NB4 (cell line): ENCODE measurements at regions not wholly inside any gene's neighbourhood (a gene's known extent, or its start where the extent isn't known, plus 50 kb on each side); places are given as distances from the start of the nearest gene placed in this dataset.
"Not testable (repeated sequence)": the region's sequence is repeated elsewhere in the genome, so short reads cannot be mapped to it uniquely, and the experiment has no call there.

ENCODE experiments used
- DNase-seq: peaks from one replicate; pipeline ENCODE4 v3.0.0; 2010; ENCODE audit warnings: low read depth
- H3K4me3 ChIP-seq: one replicate; pipeline ENCODE4 v1.5.1; 2011; ENCODE audit warnings: mild to moderate bottlenecking, low read depth, low read length, moderate library complexity
- CTCF ChIP-seq: IDR thresholded peaks from one replicate; pipeline ENCODE4 v1.5.1; 2012; ENCODE audit warnings: low read depth, low read length
- MAX ChIP-seq: IDR thresholded peaks from 2 replicates; pipeline ENCODE4 v1.6.1; 2011; ENCODE audit warnings: low read depth, low read length
- MYC ChIP-seq: IDR thresholded peaks from 2 replicates; pipeline ENCODE4 v1.6.1; 2011; ENCODE audit warnings: low read depth, low read length
- POLR2A ChIP-seq: IDR thresholded peaks from 2 replicates; pipeline ENCODE4 v1.6.1; 2011; ENCODE audit warnings: mild to moderate bottlenecking; ENCODE audit not compliant: insufficient read length; ENCODE audit errors: extremely low read depth

DNA sequence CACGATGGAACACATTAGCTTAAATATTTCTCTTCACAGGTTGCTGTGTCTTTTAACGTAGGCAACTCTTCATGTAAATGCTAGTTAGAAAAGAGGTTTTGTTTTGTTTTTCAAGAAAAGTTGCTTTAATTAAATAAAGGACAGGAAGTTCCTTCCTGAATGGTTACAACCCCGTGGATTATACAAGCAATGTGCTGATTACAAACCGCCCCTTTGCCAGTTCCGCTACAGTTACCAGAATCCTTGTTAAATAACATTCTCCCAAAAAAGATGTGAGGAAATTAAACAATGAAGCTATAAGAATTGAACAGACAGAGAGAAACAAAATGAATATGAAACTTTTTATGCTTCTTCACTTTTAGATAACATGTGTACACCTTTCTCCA is 75.1 kb downstream of the LYZL2 start:
- DNase-seq = no peak

GRCh38 chr10:30553626-30554439 is 75.7 kb downstream of the LYZL2 start:
- H3K4me3 ChIP-seq = peak overlapping the region; percentile 36
- DNase-seq = peak; percentile 42
- TF ChIP-seq POLR2A = no peak
- no peak for TF ChIP-seq MAX
- no peak; the same call in 1 of the 2 replicates for TF ChIP-seq MYC
- no peak for TF ChIP-seq CTCF

More for the DNA sequence above, 75.1 kb downstream of the LYZL2 start:
- H3K4me3 ChIP-seq = no peak overlapping the region
- TF ChIP-seq MYC (no peak), MAX (no peak), CTCF (no peak), POLR2A (no peak)

DNA sequence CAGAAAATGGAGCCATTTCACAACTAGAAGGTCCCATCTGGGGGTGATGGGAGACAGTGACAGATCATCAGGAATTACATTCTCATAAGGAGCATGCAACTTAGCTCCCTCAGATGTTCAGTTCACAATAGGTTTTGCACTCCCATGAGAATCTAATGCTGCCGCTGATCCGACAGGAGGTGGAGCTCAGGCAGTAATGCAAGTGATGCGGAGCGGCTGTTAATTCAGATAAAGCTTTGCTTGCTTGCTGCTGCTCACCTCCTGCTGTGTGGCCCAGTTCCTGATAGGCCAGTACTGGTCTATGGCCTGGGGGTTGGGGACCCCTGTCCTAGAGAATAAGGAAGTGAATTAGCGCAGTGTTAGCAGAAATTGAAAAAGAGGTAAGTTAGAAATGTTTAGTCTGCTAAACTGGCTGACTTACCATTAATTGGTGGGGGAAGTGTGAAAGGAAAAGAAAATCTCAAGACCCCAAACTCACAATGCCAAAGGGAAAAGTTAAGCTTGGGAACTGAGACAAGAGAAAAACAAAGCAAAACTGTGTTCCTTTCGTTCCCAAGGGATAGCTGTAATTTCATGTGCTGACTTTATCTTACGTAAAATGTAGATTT is 76.4 kb downstream of the LYZL2 start:
- no peak for TF ChIP-seq MAX
- no peak for TF ChIP-seq CTCF
- H3K4me3 ChIP-seq = peak overlapping the region; percentile 36
- DNase-seq = peak; percentile 94

- peak; percentile 39; the same call in 1 of the 2 replicates for TF ChIP-seq MAX
- TF ChIP-seq MYC = no peak
- no peak overlapping the region for H3K4me3 ChIP-seq
- DNase-seq = peak; percentile 28
These were observed 78.4 kb downstream of the LYZL2 start for GRCh38 chr10:30550967-30551815.

- not testable (repeated sequence) for DNase-seq, H3K4me3 ChIP-seq
These were observed 80.3 kb downstream of the LYZL2 start for GRCh38 chr10:30549134-30549687.

GRCh38 chr10:30546511-30546910 is 83.0 kb downstream of the LYZL2 start:
- H3K4me3 ChIP-seq = no peak overlapping the region

More at GRCh38 chr10:30546511-30546910, 83.0 kb downstream of the LYZL2 start:
- DNase-seq = no peak
- TF ChIP-seq POLR2A (no peak), MAX (no peak), CTCF (no peak), MYC (no peak)
